Choroid plexus epithelial cell (primary cell): ENCODE measurements at regions not wholly inside any gene's neighbourhood (a gene's known extent, or its start where the extent isn't known, plus 50 kb on each side); places are given as distances from the start of the nearest gene placed in this dataset.
A peak's percentile ranks its signal among the peaks of the same experiment; 100 is the strongest.

Experiments
- DNase-seq: peaks from one replicate; pipeline ENCODE4 v3.0.0-alpha.2; 2010; ENCODE audit warnings: low read depth
- H3K4me3 ChIP-seq: 2 replicates; pipeline ENCODE4 v1.5.1; 2011; ENCODE audit warnings: low read depth, mild to moderate bottlenecking, control low read depth, low read length, moderate library complexity
- TF ChIP-seq, protein P1 (sequence below): conservative IDR thresholded peaks from 2 replicates; pipeline ENCODE4 v1.5.1; 2011; ENCODE audit warnings: low read depth, mild to moderate bottlenecking, control low read depth, inconsistent platforms, low read length, moderate library complexity

DNA sequence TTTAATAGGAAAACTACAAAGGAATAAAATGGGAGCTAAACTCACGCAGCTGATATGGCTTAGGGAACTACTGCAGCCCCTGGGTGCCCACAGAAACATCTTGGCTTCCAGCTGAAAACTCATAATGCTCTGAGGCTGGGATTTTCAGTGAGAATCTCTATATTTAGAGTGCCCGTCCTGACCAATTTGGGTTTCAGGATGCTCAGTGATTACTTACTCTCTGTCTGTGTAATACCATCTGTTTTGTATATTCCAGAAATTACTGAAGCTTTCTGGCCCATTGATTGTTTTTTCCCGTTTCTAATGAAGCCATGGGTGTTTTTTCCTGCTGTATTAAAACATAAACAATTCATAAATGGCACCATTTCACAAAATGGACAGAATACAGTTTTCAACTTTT is 50.6 kb upstream of the ZNF385D start:
- DNase-seq: no peak
- TF ChIP-seq, protein P1, sequence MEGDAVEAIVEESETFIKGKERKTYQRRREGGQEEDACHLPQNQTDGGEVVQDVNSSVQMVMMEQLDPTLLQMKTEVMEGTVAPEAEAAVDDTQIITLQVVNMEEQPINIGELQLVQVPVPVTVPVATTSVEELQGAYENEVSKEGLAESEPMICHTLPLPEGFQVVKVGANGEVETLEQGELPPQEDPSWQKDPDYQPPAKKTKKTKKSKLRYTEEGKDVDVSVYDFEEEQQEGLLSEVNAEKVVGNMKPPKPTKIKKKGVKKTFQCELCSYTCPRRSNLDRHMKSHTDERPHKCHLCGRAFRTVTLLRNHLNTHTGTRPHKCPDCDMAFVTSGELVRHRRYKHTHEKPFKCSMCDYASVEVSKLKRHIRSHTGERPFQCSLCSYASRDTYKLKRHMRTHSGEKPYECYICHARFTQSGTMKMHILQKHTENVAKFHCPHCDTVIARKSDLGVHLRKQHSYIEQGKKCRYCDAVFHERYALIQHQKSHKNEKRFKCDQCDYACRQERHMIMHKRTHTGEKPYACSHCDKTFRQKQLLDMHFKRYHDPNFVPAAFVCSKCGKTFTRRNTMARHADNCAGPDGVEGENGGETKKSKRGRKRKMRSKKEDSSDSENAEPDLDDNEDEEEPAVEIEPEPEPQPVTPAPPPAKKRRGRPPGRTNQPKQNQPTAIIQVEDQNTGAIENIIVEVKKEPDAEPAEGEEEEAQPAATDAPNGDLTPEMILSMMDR: no peak
- H3K4me3 ChIP-seq: no peak overlapping the region

DNA sequence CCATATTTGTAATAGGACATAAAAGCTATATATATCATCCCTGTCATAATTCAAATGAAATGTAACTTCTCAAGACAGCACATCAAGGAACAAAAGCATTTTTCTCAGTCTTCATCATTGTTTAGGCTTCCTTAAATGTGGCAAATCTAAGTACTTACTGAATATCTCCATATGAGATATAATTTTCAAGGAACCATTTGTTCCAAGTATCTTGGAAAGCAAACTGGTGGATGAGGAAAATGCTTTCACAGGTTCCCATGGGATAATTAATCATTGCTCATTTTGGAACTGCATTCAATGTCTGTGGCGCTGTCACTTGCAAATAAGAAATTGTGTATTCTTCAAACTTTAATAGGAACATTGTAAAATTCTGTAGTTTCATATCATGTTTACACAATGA is 52.6 kb upstream of the ZNF385D start:
- no peak for DNase-seq
- TF ChIP-seq, protein P1: no peak
- H3K4me3 ChIP-seq: no peak overlapping the region

DNA sequence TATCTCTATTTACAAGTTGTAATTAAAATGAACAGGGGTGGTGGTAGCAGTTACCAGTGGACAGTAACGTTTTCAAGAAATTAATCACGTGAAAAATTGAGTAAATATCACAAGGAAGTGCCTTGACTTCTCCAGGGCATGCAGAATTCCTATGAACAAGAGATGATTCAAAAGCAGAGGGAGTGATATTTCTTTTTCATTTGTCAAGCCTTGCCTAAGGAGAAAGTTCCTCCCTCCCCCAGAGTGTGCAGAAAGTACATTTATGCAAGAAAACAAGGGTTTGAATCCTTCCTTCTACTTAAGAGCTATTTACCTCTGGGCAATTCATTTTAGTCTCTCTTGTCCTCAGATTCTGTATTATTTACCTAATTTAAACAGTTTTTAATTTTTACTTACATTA is 53.3 kb upstream of the ZNF385D start:
- no peak for DNase-seq
- H3K4me3 ChIP-seq: no peak overlapping the region
- TF ChIP-seq, protein P1: no peak

DNA sequence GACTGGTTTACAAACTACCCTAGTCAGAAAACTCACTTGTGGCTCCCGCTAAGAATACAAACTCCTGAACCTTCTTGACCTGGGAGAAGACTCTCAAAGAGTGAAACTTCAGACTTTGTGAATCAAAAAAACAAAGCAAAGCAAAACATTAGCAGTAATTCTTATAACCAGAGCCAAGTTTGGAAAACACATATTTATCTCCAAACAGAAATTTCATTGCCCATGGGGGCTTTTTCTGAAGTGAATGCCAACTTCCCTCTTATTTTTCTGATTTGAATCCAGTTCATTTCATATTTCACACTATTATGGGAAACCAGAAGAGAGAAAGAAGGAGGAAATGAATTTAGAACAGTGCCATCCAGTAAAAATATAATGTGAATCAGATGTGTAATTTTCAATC is 55.7 kb upstream of the ZNF385D start:
- no peak for DNase-seq
- no peak overlapping the region for H3K4me3 ChIP-seq
- TF ChIP-seq, protein P1: no peak

DNA sequence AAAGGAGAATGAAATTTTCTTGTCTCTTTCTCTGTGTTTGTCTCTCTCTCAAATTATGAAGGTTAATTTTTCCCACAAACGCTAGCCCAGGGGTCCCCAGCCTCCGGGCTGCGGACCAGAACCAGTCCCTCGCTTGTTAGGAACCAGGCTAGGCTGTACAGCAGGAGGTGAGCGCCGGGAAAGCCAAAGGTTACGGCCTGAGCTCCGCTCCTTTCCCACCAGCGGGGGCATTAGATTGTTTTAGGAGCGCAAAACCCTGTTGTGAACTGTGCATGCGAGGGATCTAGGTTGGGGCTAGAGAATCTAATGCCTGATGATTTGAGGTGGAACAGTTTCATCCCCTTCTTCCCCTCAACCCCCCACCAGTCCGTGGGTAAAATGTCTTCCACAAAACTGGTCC is 74.7 kb upstream of the ZNF385D start:
- no peak overlapping the region for H3K4me3 ChIP-seq
- TF ChIP-seq, protein P1: no peak
- no peak for DNase-seq

DNA sequence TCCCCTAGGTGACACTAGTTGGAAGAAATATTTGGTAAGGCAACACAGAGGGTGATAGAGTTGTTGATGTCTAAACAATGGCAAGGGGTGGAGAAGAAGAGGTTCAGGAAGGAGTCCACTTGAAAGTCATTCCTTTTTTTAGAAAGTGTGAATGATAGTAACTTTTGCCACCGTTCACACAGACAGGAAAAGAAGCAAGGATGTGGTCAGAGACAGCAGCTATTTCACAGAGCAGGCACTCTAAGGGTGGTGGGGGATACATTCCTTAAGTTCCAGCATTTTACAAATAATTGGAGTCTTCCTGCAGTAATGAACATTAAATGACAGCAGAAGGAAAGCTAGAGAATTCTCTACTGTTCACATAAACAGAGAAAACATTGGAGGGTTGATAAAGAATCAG is 75.4 kb upstream of the ZNF385D start:
- H3K4me3 ChIP-seq: no peak overlapping the region
- DNase-seq: peak; percentile 55
- TF ChIP-seq, protein P1: no peak

DNA sequence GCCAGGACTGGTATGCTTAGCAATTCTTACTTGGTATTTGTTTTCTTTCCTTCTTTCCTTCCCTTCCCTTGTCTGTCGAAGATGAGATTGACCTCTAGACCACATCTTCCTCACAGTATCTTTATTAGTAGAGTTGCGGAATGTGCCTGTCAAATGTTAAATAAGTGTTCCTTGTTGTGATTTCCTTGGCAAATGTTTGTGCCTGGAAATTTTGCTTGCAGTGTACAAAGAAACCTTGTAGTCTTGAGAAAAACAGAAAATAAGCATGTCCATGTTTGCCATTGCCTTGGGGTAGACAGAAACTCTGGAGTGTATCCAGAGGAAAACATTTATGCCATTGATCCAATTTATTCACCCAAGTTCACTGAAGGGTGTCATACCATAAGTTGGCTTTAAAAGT is 79.5 kb upstream of the ZNF385D start:
- H3K4me3 ChIP-seq: no peak overlapping the region
- DNase-seq: no peak
- TF ChIP-seq, protein P1: no peak
